Heart left ventricle (tissue), 13 donors: ENCODE measurements at regions not wholly inside any gene's neighbourhood (a gene's known extent, or its start where the extent isn't known, plus 50 kb on each side); places are given as distances from the start of the nearest gene placed in this dataset.

ENCODE experiments used
- POLR2A ChIP-seq, 2 donors: fragments of 450-650 bp; IDR thresholded peaks; one replicate each; pipeline ENCODE4 v1.6.1; 2017; ENCODE audit warnings: antibody characterized with exemption in 2 of 2, mild to moderate bottlenecking in 2 of 2, moderate library complexity in 2 of 2
- TF ChIP-seq, protein P1 (sequence below), 12 donors: fragments of 200-600 bp; sonication (generic) in 4 of 12; IDR thresholded peaks; one replicate each; pipeline versions ENCODE4 v1.5.0 to v1.8.0; 2018 to 2022; ENCODE audit warnings: antibody characterized with exemption in 12 of 12, mild to moderate bottlenecking in 5 of 12
- donor health status: ischemic (EF 13 %, LVEDD 7.1; RV severe dilation, severe dysfunction).
- donor health status: DM: no; HTN: yes; CAD: no.
- donor health status: DM: no; HTN: no; CAD: no.
- donor health status: ischemic (EF 25% LVEDD 6.9; RV normal size, moderate dysfunction).
- donor health status: ischemic (EF 25% LVEDD 5.7; RV mildly dilated, moderate dysfunction).
- donor health status: ischemic (EF 35%, LVEDD 5.7; RV mildly dilated, moderate dysfunction).
- donor health status: nonischemic (EF 11% LVEDD 7.7; RV severe dilation, severe dysfunction).
- donor health status: DM: yes; HTN: yes; CAD: no.
- donor health status: PGD.
- donor health status: ischemic (EF 29% LVEDD 5.4; RV normal size, mild dysfunction).
- donor health status: nonischemic (EF 23%, LVEDD 6.1; RV moderate dilation, normal function).

DNA sequence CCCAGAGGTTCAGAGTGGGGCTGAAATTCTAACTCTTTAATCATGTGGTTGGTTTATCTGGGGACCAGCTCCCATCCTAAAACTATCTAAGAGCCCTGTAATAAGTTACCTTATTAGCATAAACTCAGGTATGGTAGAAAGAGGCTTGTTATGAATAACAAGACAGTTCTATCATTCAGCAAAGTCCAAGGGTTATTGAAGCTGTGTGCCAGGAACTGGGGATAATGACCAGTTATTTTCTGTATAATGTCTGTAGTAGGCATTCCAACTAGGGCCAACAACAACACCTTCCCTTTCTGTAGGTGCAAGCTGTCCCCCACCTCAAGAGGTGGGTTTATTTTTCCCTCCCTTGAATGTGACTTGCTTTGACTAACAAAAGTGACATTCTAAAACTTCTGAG, 170.1 kb downstream of the CD83 start:
- TF ChIP-seq, protein P1, sequence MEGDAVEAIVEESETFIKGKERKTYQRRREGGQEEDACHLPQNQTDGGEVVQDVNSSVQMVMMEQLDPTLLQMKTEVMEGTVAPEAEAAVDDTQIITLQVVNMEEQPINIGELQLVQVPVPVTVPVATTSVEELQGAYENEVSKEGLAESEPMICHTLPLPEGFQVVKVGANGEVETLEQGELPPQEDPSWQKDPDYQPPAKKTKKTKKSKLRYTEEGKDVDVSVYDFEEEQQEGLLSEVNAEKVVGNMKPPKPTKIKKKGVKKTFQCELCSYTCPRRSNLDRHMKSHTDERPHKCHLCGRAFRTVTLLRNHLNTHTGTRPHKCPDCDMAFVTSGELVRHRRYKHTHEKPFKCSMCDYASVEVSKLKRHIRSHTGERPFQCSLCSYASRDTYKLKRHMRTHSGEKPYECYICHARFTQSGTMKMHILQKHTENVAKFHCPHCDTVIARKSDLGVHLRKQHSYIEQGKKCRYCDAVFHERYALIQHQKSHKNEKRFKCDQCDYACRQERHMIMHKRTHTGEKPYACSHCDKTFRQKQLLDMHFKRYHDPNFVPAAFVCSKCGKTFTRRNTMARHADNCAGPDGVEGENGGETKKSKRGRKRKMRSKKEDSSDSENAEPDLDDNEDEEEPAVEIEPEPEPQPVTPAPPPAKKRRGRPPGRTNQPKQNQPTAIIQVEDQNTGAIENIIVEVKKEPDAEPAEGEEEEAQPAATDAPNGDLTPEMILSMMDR (IDR thresholded peaks at IDR 0.05): no peak
- no peak for TF ChIP-seq POLR2A (IDR thresholded peaks at IDR 0.05)
